ENCODE measurements at regions not wholly inside any gene's neighbourhood (a gene's known extent, or its start where the extent isn't known, plus 50 kb on each side); places are given as distances from the start of the nearest gene placed in this dataset.

DNA sequence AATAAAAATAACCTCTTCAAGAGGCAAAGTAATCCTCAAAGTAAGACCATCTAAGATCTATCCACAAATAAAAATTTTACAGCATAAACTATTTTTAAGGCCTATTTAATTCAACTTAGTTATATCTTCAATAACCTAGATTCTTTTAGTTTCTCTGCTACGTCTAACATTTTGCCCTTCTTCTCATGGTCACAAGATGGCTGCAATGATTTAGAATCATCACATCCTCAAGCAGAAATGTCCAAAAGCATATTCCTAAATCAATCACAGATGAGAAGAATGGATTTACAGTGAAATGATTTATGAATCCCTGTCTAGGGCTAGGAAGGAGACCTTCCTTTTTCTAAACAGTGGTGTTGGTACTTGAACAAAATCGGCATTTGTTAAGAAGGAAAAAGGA is 304.7 kb downstream of the ARHGAP12 start:
- TF ChIP-seq, protein P1, sequence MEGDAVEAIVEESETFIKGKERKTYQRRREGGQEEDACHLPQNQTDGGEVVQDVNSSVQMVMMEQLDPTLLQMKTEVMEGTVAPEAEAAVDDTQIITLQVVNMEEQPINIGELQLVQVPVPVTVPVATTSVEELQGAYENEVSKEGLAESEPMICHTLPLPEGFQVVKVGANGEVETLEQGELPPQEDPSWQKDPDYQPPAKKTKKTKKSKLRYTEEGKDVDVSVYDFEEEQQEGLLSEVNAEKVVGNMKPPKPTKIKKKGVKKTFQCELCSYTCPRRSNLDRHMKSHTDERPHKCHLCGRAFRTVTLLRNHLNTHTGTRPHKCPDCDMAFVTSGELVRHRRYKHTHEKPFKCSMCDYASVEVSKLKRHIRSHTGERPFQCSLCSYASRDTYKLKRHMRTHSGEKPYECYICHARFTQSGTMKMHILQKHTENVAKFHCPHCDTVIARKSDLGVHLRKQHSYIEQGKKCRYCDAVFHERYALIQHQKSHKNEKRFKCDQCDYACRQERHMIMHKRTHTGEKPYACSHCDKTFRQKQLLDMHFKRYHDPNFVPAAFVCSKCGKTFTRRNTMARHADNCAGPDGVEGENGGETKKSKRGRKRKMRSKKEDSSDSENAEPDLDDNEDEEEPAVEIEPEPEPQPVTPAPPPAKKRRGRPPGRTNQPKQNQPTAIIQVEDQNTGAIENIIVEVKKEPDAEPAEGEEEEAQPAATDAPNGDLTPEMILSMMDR (IDR thresholded peaks at IDR 0.05) = no peak
- TF ChIP-seq POLR2A (IDR thresholded peaks at IDR 0.05) = no peak

Data from body of pancreas (tissue), 4 donors.